ENCODE measurements at regions not wholly inside any gene's neighbourhood (a gene's known extent, or its start where the extent isn't known, plus 50 kb on each side); places are given as distances from the start of the nearest gene placed in this dataset.
A peak's percentile ranks its signal among the peaks of the same experiment; 100 is the strongest.

DNA sequence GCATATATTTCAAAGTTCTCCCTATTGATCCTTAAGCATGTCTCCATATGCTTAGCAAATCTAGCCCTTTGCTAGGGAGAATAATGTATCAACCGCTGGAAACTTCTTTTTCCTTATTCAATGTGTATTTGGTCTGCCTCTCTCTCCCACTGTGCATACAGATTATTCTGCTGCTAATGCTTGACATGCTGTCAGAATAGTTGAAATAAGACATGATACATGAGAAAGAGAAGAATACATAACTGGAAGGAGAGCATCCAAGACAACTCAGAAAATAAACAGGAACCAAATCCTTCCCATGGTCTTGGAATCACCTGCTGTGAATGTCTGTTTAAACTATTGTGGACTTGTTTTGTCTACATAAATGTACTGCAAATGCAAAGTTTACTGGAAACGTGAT, 1103.0 kb downstream of the EFNB2 start:
- H3K36me3 ChIP-seq (ENCODE audit: control insufficient read depth, insufficient read depth, low read length), result no peaks in the 10 kb centered on the region
- no peak for DNase-seq (ENCODE audit: low read depth)
- TF ChIP-seq, protein P1, sequence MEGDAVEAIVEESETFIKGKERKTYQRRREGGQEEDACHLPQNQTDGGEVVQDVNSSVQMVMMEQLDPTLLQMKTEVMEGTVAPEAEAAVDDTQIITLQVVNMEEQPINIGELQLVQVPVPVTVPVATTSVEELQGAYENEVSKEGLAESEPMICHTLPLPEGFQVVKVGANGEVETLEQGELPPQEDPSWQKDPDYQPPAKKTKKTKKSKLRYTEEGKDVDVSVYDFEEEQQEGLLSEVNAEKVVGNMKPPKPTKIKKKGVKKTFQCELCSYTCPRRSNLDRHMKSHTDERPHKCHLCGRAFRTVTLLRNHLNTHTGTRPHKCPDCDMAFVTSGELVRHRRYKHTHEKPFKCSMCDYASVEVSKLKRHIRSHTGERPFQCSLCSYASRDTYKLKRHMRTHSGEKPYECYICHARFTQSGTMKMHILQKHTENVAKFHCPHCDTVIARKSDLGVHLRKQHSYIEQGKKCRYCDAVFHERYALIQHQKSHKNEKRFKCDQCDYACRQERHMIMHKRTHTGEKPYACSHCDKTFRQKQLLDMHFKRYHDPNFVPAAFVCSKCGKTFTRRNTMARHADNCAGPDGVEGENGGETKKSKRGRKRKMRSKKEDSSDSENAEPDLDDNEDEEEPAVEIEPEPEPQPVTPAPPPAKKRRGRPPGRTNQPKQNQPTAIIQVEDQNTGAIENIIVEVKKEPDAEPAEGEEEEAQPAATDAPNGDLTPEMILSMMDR (IDR thresholded peaks at IDR 0.05; ENCODE audit: insufficient read depth, low read length, severe bottlenecking), result no peak
- H3K27me3 ChIP-seq (ENCODE audit: control insufficient read depth, insufficient read depth, low read length), result no peaks in the 10 kb centered on the region
- no peak for FAIRE-seq
- no peak overlapping the region for H3K4me3 ChIP-seq (ENCODE audit: low read depth, low read length)

DNA sequence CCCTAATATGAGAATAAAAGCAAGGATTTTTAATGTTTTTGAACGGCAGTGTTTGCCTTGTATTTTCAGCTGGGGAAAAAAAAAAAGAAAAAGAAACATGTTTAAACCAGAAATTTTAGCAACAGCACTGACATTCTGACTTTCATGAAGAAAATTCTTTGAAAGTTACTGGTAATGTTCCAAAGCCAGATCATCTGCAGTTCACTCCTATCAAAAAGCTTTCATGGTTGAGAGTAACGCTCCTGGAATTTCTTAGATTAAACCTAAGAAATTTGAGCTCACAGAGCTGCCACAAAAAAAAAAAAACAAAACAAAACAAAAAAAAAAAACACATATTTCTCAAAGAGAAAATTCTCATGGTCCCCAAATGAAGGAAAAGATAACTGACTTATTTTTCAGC, 1106.7 kb downstream of the EFNB2 start:
- Histone ChIP-seq H3K4me3 (ENCODE audit: low read depth, low read length) (no peak overlapping the region), H3K27me3 (ENCODE audit: control insufficient read depth, insufficient read depth, low read length) (no peaks in the 10 kb centered on the region), H3K36me3 (ENCODE audit: control insufficient read depth, insufficient read depth, low read length) (no peaks in the 10 kb centered on the region)
- TF ChIP-seq, protein P1 (IDR thresholded peaks at IDR 0.05; ENCODE audit: insufficient read depth, low read length, severe bottlenecking), result no peak
- no peak for FAIRE-seq
- DNase-seq (ENCODE audit: low read depth), result peak; percentile 41

DNA sequence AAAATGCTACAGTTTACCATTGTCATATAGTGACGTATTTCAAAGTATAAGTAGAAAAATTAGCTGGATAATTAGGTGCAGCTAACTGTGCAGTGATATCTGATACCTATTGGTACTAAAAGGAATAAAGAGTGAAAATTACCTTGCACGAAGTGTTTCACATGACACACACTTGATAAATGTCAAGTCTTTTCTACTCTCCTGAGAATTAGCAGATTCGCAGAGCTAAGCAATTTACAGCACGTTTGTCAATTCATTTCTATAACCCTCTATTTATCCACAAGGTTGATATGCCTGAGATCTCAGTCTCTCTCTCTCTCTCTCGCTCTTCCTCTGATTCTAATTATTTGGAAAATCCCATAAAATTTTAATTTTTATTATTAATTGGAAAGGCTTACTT, 1109.0 kb downstream of the EFNB2 start:
- Histone ChIP-seq H3K4me3 (ENCODE audit: low read depth, low read length) (no peak overlapping the region), H3K27me3 (ENCODE audit: control insufficient read depth, insufficient read depth, low read length) (no peaks in the 10 kb centered on the region), H3K36me3 (ENCODE audit: control insufficient read depth, insufficient read depth, low read length) (no peaks in the 10 kb centered on the region)
- DNase-seq (ENCODE audit: low read depth) (no peak), FAIRE-seq (no peak)
- TF ChIP-seq, protein P1 (IDR thresholded peaks at IDR 0.05; ENCODE audit: insufficient read depth, low read length, severe bottlenecking), result no peak

DNA sequence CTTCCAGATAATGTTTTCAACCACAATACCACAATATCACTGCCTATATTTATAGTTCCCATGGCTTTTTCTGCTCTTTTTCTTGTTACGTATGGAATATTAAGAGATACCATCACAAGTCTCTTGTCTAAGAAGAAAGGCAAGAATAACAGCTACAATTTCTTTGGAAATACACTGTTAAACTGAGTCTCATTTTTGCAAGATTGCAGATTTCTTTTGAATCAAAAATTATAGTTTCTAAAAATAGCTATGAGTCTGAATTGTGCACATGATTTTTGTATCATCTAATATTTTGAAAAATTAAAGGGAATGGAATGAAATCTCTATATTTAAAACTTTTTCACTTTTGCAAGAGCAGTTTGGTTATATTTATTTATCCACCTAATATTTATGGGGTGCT, 1120.8 kb downstream of the EFNB2 start:
- H3K27me3 ChIP-seq (ENCODE audit: control insufficient read depth, insufficient read depth, low read length), result no peaks in the 10 kb centered on the region
- H3K36me3 ChIP-seq (ENCODE audit: control insufficient read depth, insufficient read depth, low read length), result no peaks in the 10 kb centered on the region
- TF ChIP-seq, protein P1 (IDR thresholded peaks at IDR 0.05; ENCODE audit: insufficient read depth, low read length, severe bottlenecking), result no peak
- DNase-seq (ENCODE audit: low read depth) (no peak), FAIRE-seq (no peak)
- H3K4me3 ChIP-seq (ENCODE audit: low read depth, low read length), result no peak overlapping the region

DNA sequence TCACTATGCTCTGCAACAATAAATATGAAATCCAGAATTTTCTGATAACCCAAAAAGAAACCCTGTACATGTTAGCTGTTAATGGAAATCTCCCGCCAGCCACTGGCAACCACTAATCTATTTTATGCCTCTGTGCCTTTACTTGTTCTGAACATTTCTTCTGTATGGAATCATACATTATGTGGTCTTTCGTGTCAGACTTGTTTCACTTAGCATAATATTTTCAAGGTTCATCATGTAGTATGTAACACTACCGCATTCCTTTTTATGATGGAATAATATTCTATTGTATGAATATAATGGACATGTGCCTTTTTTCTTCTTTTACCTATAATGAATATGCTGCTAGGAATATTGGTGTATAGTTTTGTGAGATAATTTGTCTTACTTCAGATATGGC, 1123.3 kb downstream of the EFNB2 start:
- peak; percentile 39 for DNase-seq (ENCODE audit: low read depth)

DNA sequence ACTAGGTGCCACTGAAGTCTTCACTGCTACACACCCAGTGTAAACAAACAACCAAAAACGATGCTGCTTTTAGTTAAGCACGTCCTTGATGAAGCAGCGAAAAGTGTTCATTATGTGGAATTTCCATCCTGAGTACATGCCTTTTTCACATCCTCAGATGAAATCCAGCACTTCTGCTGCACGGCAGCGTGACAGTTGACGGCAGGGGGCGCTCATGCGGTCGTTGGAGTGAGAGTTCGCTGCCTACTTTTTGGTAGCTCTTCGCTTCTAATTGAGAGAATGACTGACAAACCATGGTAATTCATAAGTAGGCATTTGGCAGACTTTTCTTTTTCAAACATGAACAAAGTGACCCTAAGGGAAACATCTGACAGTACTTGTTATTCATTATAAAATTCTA, 1124.9 kb downstream of the EFNB2 start:
- H3K27me3 ChIP-seq (ENCODE audit: control insufficient read depth, insufficient read depth, low read length), result no peaks in the 10 kb centered on the region
- no peaks in the 10 kb centered on the region for H3K36me3 ChIP-seq (ENCODE audit: control insufficient read depth, insufficient read depth, low read length)
- TF ChIP-seq, protein P1 (IDR thresholded peaks at IDR 0.05; ENCODE audit: insufficient read depth, low read length, severe bottlenecking), result peak; percentile 54
- DNase-seq (ENCODE audit: low read depth) (peak; percentile 8), FAIRE-seq (no peak)
- no peak overlapping the region for H3K4me3 ChIP-seq (ENCODE audit: low read depth, low read length)

More for the DNA sequence above, 1123.3 kb downstream of the EFNB2 start:
- H3K27me3 ChIP-seq (ENCODE audit: control insufficient read depth, insufficient read depth, low read length), result no peaks in the 10 kb centered on the region
- no peak overlapping the region for H3K4me3 ChIP-seq (ENCODE audit: low read depth, low read length)
- no peaks in the 10 kb centered on the region for H3K36me3 ChIP-seq (ENCODE audit: control insufficient read depth, insufficient read depth, low read length)
- TF ChIP-seq, protein P1 (IDR thresholded peaks at IDR 0.05; ENCODE audit: insufficient read depth, low read length, severe bottlenecking), result no peak
- no peak for FAIRE-seq
